CD4-positive, alpha-beta T cell treated with Interleukin-4 for 1 hour (primary cell): ENCODE measurements at regions not wholly inside any gene's neighbourhood (a gene's known extent, or its start where the extent isn't known, plus 50 kb on each side); places are given as distances from the start of the nearest gene placed in this dataset.

ENCODE experiments used
- DNase-seq, 2 donors: peaks; one replicate each; pipeline ENCODE4 v3.0.0-alpha.2; 2020 to 2022

GRCh38 chr1:65486613-65487012 lies 66.1 kb downstream of the LEPR start:
- no peak for DNase-seq

GRCh38 chr1:65489481-65489880 lies 69.0 kb downstream of the LEPR start:
- DNase-seq = no peak

- no peak for DNase-seq
Observed at GRCh38 chr1:65490231-65491009, 70.0 kb downstream of the LEPR start.

- DNase-seq = no peak
Observed at GRCh38 chr1:65491472-65491871, 71.0 kb downstream of the LEPR start.

- DNase-seq = no peak
Observed at GRCh38 chr1:65493802-65494201, 73.3 kb downstream of the LEPR start.

- no peak for DNase-seq
Observed at GRCh38 chr1:65494671-65495070, 74.2 kb downstream of the LEPR start.

- DNase-seq = no peak
Observed at GRCh38 chr1:65495137-65495536, 74.7 kb downstream of the LEPR start.

DNA sequence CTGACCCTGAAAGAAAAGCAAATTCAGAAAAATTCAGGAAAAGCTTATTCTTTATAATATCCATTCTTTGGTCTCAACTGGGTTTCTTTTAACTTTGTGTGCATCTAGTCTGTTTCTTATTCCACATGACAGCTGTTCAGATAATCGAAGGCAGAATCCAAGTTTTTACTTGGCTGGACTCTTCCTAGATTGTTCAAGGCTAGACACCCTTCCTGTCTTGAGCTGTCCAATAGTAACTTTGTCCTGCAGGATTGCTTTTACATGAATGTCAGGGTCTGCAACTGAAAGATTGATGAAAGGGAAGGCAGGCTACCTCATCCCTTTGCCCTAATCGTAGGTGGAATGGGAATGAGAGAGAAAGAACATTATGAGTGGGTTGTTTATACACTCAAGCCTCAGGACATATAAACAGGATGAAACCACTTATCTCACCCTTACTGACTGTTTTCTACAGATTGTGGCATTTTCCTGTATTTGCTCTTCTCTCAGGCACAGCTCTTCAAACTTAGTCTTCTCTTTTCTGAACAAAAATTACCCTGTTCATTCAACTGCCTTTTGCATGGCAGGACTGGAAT lies 76.9 kb downstream of the LEPR start:
- no peak for DNase-seq

DNA sequence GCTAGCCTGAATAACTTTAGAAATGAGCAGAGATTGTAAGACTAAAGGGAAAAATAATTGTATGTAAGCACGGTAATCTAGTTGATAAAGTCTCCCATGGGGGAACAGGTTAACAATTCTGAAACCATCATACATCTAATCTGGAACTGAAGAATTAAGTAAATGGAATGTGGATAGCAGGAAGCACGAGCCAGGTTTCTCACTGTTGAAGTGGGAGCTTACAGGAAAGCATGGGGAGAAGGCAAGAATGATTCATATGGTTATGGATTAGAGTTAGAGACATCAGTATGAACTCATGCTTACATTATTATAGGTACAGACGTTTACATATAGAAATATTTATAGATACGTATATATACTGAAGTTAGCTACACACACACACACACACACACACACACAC lies 83.0 kb downstream of the LEPR start:
- no peak for DNase-seq

GRCh38 chr1:65504263-65504662 lies 83.8 kb downstream of the LEPR start:
- DNase-seq = no peak

- no peak for DNase-seq
Observed at GRCh38 chr1:65505547-65506300, 85.3 kb downstream of the LEPR start.

GRCh38 chr1:65508051-65508450 lies 87.6 kb downstream of the LEPR start:
- no peak for DNase-seq

DNA sequence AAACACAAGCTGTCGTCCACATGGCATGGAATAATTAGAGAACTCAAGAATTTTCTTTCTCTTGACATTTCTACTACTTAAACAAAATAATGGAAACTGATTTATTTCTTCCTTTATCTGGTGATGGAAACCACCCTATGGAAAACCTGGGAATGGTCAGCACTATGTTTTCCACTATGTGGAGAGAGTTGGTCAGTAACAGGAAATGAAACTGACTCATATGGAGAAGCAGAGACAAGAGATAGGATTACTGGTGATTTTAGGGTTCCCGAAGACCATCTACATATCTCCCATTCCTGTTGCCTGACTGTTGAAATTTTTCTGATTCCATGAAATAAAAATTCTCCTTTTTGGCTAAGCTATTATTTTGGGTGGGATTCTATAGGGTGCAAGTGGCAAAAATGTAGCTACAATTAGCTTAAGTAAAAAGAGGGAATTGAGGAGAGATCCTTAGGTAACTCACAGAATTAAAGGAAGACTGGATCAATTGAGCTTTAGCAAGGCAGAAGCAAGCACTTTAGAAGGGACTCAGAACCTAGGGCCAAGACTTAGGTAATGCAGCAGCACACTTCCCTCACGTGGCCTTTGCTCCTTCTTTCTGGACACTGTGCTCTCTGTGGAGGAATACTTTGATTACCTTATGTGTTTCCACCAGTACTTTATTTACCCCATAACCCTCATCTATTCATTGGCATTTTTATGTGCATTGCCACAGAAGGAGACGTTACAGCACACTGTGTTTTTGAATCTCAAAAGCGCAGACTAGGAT lies 89.6 kb downstream of the LEPR start:
- no peak for DNase-seq

- no peak for DNase-seq
Observed at GRCh38 chr1:65510961-65511360, 90.5 kb downstream of the LEPR start.

GRCh38 chr1:65512383-65512782 lies 91.9 kb downstream of the LEPR start:
- DNase-seq = no peak

DNA sequence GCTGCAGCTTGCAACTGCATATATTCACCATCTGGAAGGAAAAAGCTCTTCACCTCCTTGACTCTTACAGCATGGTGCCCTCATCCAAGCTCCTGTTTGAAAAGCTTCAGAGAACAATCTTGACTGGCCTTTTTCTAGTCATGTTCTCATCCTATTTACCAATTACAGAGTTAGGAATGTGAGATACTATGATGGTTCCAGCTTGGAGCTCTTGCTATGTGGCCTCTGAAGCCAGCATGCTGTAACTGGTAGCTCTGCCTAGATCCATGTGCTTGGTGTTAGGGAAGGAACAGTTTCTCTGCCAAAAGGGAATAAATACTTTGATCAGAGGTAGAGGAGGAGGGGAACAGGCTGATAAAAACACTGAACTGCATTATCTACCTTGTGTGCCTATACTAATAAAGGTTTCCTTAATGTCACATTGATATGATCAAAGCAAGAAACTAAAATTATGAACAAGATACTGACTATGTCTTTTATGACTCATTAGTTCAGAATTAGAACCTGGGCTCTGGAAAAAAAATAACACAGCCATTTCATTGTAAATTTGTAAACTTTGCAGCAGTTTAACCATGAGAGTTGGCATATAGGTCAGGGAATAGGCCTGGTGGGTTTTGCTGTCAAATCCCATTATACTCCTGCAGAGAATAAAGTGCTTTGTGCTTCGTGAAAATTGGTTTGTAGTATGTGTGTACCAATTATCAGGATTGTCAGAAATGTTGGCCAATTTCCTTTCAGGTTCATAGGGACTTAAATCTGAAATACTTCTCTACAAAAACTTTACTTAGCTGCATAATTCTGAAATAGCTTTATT lies 92.7 kb downstream of the LEPR start:
- no peak for DNase-seq

- no peak for DNase-seq
Observed at GRCh38 chr1:65514041-65514440, 93.6 kb downstream of the LEPR start.

GRCh38 chr1:65524931-65525265 lies 104.4 kb downstream of the LEPR start:
- DNase-seq = no peak

DNA sequence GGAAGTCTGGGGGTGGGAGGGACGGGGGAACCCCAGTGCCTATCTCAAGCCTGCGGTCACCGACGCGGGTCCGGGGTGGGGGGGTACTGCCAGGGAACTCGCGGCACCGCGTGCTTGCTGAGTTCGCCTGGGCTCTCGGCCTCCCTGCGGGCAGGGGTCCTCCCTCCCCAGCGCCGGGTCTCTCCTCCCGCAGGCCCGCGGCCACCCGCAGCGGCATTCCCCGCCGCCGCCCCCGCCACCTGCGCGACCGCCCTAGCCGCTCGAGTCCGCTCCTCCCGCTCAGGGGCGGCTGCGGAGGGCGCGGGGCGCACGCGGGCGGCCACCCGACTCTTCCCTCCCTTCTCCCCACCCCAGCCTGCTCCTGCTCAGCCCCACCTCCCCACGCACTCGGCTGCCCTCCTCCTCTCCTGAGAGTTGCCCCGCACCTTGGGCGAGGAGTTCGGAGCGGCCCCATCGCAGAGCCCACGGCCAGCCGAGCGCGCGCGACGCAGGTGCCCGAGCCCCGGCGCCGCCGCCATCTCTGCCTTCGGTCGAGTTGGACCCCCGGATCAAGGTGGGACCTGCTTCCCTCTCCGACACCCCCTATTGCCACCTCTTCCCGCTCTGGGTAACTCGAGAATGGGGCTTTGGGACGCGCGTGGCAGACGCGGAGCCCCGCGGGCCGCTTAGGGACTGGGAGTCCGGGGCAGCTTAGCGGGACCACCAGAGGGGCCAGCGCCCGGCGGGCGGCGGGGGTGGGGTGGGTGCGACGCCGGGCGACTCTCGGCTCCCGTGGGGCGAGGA lies 105.0 kb downstream of the LEPR start:
- DNase-seq = no peak

DNA sequence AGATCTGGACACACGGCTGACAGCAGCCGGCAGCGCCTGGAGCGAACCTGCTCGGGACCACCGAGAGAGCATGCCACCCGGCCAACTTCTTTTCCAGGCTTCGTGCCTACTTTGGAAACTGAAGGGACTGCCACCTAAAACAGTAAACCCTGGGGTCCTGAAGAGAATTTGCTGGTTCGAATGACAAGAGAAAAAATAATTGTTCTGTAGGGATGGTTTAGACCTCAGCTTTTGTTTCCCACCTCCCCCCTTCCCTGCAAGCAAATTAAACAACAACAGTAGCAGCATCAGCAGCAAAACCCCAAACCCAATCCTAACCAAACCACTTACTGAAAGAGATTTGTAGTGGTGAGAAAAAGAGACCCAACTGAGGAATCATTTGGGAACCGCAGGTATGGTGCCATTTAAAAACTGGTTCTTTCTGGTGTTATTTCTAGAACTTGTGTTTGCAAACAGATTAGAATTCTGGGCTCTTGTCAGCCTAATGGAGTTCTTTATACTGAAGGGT lies 105.6 kb downstream of the LEPR start:
- DNase-seq = no peak

GRCh38 chr1:65527190-65527589 lies 106.7 kb downstream of the LEPR start:
- no peak for DNase-seq
